HL-60 (cell line): ENCODE measurements at regions not wholly inside any gene's neighbourhood (a gene's known extent, or its start where the extent isn't known, plus 50 kb on each side); places are given as distances from the start of the nearest gene placed in this dataset.

ENCODE experiments used
- CTCF ChIP-seq: IDR thresholded peaks from one replicate; pipeline ENCODE4 v1.5.1; 2011; ENCODE audit warnings: low read length, control low read depth, inconsistent platforms; ENCODE audit not compliant: insufficient read depth
- POLR2AphosphoS5 ChIP-seq: IDR thresholded peaks from 2 replicates; pipeline ENCODE4 v1.6.1; 2012; ENCODE audit warnings: low read depth
- REST ChIP-seq: IDR thresholded peaks from 2 replicates; pipeline ENCODE4 v1.6.1; 2012; ENCODE audit warnings: low read depth; ENCODE audit not compliant: insufficient replicate concordance

- TF ChIP-seq REST, result no peak
- no peak for TF ChIP-seq CTCF
- no peak for TF ChIP-seq POLR2AphosphoS5
Measured at GRCh38 chr2:240296104-240296406, 139.4 kb upstream of the GPC1 start.
